ENCODE measurements at regions not wholly inside any gene's neighbourhood (a gene's known extent, or its start where the extent isn't known, plus 50 kb on each side); places are given as distances from the start of the nearest gene placed in this dataset.

- TF ChIP-seq EP300 (IDR thresholded peaks at IDR 0.05) (no peak), POLR2A (IDR thresholded peaks at IDR 0.05) (no peak)
- TF ChIP-seq, protein P1, sequence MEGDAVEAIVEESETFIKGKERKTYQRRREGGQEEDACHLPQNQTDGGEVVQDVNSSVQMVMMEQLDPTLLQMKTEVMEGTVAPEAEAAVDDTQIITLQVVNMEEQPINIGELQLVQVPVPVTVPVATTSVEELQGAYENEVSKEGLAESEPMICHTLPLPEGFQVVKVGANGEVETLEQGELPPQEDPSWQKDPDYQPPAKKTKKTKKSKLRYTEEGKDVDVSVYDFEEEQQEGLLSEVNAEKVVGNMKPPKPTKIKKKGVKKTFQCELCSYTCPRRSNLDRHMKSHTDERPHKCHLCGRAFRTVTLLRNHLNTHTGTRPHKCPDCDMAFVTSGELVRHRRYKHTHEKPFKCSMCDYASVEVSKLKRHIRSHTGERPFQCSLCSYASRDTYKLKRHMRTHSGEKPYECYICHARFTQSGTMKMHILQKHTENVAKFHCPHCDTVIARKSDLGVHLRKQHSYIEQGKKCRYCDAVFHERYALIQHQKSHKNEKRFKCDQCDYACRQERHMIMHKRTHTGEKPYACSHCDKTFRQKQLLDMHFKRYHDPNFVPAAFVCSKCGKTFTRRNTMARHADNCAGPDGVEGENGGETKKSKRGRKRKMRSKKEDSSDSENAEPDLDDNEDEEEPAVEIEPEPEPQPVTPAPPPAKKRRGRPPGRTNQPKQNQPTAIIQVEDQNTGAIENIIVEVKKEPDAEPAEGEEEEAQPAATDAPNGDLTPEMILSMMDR (IDR thresholded peaks at IDR 0.05) = no peak
Observed at GRCh38 chr7:33674804-33675411, 230.4 kb upstream of the BMPER start.

Measured in suprapubic skin (tissue), 3 donors.